CD4-positive, alpha-beta T cell treated with Interleukin-15 for 1 hour (primary cell): ENCODE measurements at regions not wholly inside any gene's neighbourhood (a gene's known extent, or its start where the extent isn't known, plus 50 kb on each side); places are given as distances from the start of the nearest gene placed in this dataset.

Experiments used
- DNase-seq: peaks from one replicate; pipeline ENCODE4 v3.0.0-alpha.2; 2020

DNA sequence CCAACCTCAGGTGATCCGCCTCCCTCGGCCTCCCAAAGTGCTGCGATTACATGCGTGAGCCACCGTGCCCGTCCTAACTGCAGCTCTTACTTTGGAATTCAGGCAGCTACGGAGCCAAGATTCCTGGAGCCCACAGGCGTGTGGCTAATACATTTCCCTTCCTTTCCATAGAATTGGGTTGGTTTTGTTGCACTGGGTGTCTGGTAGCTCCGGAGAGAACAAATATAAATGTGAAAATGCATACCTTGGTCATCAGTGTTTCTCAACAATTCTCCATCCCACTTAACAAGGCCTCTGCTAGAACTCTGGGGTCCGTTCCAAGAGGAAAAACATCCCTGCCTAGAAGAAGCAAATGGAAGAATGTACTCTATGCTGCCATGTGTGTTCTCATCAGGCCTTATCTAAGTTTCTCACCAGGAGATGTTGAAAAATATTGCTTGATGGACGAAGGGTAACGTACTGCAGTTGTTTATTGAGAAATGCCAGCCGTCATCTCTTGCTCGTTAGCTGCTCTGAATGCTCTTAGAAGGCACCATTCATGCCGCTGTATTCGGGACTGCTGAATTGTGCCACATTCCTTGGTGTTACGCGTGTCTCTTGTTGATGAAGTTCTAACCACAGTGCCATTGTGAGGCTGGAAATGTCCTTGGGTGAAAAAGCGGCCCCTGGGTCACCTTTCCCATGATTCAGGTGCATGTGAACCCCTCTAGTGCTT, 50.5 kb upstream of the CD99 start:
- DNase-seq, result no peak

DNA sequence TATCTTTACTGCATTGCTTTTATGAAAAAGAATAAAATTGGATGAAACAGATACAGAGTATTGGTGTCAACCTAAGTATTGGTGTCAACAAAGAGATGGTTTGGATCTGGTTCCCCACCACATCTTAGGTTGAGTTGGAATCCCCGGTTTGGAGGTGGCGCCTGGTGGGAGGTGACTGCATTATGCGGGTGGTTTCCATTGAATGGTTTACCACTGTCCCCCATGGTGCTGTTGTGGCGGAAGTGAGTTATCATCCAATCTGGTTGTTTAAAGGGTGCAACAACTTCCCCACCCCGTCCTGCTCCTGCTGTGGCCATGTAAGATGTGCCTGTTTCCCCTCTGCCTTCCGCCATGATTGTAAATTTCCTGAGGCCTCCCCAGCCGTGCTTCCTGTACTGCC, 52.8 kb upstream of the CD99 start:
- no peak for DNase-seq

DNA sequence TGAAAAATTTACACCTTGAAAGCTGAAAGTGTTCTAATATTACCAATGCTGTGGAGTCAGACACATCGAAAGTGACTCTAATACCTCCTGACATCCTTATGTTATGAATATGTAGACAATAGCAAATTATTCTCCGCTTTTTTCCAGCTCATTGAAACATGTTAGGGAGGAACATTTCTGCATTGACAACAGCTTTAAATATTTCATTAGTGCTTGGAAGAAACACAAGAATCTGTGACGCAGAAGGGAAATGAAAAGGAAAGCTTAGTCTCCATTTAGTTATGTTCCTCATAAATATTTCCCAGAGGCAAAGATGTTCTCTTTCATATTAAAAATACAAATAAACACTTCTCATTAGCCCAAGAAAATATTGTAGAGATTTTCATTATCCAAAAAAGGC, 55.8 kb upstream of the CD99 start:
- no peak for DNase-seq

DNA sequence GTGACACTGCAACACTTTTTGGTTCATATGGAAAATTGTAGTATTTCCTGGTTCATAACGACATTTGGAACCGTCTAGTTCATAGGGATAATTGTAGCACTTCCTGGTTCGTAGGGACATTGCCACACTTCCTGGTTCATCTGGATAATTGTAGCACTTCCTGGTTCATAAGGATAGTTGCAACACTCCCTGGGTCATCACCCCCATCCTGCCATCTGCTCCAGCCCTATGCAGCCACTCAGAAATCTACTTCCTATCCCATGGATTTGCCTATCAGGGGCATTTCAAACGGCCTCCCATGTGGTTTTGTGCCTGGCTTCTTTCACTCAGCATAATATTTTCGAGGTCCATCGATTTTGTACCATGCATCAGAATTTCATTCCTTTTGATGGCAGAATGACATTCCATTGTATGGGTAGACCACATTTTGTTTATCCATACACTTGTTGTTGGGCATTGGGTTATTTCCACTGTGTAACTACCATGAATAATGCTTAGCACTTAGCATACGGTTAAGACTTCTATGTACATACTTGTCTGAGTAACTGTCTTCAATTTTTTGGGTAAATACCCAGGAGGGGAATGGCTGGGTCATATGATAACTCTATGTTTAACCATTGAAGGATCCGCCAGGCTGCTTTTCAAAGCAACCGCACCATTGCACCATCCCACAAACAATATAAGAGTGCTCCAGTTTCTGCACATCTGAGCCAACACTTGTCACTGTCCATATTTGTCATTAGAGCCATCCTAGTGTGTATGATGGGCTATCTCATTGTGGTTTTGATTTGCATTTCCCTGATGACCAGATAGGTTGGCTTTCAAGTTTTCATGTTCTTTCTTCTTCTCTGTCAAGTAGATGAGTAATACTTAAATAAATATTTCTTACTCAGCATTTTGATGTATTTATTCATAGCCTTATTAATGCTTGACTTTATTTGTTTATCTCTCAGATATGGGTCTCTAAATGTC, 58.3 kb upstream of the CD99 start:
- DNase-seq, result no peak

DNA sequence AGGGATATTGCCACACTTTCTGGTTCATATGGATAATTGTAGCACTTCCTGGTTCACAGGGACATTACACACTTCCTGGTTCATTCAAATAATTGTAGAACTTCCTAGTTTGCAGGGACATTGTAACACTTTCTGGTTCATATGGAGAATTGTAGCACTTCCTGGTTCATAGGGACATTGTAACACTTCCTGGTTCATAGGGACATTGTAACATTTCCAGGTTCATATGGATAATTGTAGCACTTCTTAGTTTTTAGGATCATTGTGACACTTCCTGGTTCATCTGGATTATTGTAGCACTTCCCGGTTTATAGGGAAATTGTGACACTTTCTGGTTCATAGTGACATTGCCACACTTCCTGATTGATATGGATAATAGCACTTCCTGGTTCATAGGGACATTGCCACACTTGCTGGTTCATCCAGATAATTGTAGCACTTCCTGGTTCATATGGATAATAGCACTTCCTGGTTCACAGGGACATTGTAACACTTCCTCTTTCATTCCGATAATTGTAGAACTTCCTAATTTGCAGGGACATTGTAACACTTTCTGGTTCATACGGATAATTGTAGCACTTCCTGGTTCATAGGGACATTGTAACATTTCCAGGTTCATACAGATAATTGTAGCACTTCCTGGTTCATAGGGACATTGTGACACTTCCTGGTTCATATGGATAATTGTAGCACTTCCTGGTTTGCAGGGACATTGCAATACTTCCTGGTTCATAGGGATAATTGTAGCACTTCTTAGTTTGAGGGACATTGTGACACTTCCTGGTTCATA, 59.2 kb upstream of the CD99 start:
- DNase-seq, result no peak

DNA sequence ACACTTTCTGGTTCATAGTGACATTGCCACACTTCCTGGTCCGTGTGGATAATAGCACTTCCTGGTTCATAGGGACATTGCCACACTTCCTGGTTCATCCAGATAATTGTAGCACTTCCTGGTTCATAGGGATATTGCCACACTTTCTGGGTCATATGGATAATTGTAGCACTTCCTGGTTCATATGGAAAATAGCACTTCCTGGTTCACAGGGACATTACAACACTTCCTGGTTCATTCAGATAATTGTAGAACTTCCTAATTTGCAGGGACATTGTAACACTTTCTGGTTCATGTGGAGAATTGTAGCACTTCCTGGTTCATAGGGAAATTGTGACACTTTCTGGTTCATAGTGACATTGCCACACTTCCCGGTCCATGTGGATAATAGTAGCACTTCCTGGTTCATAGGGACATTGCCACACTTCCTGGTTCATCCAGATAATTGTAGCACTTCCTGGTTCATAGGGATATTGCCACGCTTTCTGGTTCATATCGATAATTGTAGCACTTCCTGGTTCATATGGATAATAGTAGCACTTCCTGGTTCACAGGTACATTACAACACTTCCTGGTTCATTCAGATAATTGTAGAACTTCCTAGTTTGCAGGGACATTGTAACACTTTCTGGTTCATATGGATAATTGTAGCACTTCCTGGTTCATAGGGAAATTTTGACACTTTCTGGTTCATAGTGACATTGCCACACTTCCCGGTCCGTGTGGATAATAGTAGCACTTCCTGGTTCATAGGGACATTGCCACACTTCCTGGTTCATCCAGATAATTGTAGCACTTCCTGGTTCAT, 60.0 kb upstream of the CD99 start:
- peak; percentile 80 for DNase-seq

DNA sequence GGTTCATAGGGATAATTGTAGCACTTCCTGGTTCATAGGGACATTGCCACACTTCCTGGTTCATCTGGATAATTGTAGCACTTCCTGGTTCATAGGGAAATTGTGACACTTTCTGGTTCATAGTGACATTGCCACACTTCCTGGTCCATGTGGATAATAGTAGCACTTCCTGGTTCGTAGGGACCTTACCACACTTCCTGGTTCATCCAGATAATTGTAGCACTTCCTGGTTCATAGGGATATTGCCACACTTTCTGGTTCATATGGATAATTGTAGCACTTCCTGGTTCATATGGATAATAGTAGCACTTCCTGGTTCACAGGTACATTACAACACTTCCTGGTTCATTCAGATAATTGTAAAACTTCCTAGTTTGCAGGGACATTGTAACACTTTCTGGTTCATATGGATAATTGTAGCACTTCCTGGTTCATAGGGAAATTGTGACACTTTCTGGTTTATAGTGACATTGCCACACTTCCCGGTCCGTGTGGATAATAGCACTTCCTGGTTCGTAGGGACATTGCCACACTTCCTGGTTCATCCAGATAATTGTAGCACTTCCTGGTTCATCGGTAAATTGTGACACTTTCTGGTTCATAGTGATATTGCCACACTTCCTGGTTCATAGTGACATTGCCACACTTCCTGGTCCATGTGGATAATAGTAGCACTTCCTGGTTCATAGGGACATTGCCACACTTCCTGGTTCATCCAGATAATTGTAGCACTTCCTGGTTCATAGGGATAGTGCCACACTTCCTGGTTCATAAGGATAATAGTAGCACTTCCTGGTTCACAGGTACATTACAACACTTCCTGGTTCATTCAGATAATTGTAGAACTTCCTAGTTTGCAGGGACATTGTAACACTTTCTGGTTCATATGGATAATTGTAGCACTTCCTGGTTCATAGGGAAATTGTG, 60.8 kb upstream of the CD99 start:
- DNase-seq, result peak; percentile 88

DNA sequence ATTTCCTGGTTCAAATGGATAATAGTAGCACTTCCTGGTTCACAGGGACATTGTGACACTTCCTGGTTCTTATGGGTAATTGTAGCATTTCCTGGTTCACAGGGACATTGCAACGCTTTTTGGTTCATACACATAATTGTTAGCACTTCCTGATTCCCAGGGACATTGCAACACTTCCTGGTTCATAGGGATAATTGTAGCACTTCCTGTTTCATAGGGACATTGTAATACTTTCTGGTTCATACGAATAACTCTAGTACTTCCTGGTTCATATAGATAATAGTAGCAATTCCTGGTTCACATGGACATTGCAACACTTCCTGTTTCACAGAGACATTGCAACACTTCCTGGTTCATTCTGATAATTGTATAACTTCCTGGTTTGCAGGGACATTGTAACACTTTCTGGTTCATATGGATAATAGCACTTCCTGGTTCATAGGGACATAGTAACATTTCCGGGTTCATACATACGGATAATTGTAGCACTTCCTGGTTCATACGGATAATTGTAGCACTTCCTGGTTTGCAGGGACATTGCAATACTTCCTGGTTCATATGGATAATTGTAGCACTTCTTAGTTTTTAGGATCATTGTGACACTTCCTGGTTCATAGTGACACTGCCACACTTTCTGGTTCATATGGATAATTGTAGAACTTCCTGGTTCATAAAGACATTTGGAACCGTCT, 61.6 kb upstream of the CD99 start:
- no peak for DNase-seq

DNA sequence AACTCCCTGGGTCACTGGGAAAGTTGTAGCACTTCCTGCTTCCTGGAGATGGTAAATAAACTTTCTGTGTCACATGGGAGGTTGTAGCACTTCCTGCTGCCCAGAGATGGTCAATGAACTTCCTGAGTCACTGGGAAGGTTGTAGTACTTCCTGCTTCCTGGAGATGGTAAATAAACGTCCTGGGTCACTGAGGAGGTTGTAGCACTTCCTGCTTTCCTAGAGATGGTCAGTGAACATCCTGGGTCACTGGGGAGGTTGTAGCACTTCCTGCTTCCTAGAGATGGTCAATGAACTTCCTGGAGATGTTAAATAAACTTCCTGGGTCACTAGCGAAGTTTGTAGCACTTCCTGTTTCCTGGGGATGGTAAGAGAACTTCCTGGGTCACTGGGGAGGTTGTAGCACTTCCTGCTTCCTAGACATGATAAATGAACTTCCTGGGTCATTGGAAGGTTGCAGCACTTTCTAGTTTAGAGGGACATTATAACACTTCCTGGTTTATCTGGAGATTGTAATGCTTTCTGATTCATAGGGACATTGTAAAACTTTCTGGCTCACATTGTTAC, 62.3 kb upstream of the CD99 start:
- DNase-seq, result no peak

DNA sequence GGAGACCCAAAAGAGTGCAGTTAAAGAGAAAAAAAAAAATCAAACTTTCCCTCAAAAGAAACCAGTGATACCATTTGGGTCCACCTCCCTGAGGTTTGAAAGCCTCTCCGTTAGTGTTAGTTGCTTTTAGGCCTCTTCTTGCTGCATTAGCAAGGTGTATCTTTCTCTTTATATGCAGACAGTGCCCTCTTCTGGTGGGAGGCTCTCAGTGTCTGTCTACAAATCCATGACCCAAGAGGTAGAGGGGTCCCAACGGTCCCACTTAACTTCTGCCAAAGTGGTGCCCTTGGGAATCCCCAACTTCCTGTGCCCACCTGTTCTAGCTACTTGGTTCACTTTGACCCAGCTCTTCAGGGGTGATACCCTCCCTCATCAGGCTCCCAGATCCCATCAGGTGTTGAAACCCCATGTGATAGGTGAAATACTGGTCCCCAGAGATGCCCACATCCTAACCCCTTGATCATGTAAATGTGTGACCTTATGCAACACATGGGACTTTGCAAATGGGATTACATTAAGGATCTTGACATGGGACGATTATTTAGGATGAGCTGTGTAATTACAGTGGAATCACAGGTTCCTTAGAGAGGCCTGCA, 63.7 kb upstream of the CD99 start:
- no peak for DNase-seq

DNA sequence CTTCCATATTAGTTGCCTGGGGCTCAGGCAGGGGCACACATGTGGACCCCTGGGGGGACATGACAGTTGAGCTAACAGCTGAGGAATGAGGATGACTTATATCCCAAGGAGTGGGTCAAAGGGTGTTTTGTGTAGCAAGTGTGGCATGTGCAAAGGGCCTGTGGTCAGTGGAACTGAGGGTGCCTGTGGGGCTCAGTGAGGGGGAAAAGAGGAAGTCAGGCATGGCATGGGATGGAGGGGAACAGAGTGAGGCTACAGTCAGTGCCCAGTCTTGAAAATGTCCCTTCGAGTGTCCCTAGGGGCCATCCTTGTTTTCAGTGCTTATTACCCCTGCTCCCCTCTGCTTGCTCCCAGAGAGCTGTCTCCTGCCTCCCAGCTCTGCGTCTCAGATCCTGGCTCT, 64.3 kb upstream of the CD99 start:
- DNase-seq, result no peak

DNA sequence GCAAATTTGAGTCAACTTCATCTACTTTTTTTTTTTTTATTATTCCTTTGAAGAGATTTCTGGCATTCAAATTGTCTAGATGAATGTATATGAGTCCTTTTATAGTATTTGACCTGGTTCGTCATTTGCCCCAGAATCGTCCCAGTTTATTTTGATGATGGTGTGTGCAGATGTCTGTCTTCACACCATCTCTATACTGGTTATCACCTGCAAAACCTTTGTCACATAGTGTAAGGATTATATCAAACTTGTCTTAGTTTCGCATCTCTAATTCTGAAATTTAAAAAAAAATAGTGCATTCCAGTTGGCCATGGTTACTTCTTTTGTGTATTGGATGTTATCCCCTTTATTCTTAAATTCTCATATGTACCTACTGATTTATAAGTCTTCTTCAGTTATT, 70.5 kb upstream of the CD99 start:
- no peak for DNase-seq

DNA sequence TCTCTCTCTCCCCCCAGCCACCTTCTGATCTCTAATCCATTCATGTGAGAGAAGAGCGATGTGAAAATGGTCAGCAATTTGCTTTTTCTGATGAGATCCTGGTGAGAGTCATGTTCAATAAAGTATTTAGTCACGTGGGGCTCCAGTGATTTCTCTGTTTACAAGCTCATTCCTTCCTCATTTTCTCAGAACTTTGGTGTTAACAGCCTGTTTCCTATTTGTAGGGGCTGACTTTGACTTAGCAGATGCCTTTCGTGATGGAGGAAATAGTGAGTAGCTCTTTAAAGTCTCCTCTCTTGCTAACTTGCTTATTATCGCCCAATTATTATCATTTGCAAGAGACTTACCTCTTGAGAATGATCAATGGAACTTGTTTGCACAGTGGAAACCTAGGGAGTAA, 72.6 kb upstream of the CD99 start:
- no peak for DNase-seq

DNA sequence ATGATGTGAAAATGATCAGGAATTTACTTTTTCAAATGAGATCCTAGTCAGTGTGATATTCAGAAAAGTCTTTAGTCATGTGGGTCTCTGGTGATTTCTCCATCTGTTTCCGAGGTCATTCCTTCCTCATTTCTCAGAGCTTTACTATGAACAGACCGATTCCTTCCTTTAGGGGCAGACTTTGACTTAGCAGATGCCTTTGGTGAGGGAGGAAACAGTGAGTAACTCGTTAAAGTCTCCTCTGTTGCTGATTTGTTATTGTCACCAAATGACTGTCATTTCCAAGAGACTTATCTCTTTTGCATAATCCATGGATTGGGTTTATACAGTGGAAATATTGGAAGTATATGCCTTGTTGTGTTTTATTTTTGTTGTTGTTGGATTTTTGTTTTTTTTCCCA, 76.2 kb upstream of the CD99 start:
- no peak for DNase-seq

DNA sequence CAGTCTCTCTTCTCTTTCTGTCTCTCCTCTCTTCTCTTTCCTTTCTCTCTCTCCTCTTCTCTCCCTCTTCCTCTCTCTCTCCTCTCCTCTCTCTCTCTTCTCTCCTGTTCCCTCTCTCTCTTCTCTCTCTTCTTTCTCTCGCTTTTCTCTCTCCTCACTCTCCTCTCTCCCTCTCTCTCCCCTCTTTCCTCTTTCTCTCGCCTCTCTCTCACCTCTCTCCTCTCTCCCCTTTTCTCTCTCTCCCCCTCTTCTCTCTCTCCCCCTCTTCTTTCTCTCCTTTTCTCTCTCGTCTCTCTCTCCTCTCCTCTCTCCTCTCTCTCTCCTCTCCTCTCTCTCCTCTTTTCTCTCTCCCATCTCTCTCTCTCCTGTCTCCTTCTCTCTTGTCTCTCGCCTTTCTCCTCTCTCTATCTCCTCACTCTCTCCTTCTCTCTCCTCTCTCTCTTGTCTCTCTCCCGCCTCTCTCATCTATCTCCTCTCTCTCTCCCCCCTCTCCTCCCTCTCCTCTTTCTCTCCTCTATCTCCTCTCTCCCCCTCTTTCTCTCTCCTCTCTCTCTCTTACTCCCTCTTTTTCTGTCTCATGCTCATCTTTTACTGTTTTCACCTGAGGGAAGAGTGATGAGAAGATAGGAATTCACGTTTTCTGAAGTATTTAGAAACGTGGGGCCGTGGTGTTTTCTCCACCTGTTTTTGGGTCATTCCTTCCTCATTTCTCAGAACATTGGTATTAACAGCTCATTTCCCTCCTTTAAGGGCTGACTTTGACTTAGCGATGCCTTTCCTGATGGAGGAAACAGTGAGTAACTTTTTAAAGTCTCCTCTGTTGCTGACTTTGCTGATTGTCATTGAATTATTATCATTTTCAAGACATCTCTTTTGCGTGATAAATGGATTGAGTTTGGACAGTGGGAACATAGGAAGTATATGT, 80.6 kb upstream of the CD99 start:
- DNase-seq, result no peak

DNA sequence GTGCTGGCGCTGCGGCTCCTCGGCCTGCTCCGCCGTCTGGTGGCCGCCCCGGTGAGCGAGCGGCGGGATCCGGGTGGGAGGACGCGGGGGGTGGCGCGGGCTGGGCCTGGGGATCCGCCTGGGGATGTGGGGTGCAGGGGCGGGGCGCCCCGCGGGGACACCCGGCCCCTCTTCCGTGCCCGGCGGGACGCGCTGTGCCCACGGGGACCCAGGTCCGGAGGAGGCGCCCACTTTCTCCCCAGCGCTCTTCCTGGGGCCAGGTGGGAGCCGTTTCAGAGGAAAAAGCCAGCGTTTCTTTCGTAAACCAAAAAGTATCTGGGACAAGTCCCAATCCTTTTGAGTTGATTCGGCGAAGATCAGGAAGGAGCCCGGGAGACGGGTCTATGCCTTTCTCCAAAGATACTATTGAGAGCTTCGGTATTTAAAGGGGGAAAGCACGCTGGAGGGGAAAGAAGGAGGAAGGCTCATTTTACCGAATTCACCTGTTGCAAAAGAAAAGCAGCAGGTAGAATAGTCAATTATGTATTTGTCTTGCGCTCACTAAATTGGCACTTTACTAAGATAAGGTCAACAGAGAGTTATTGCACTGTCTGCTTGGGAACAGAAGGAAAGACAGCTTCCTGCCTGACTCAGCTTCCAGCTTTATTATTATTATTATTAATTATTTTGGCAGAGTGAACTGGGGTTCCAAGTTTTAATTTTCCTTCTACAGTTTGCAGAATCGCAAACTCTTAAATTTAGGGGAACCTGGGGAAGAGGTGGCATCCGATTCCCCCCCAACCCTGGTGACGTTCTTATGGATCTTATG, 81.5 kb upstream of the CD99 start:
- no peak for DNase-seq

DNA sequence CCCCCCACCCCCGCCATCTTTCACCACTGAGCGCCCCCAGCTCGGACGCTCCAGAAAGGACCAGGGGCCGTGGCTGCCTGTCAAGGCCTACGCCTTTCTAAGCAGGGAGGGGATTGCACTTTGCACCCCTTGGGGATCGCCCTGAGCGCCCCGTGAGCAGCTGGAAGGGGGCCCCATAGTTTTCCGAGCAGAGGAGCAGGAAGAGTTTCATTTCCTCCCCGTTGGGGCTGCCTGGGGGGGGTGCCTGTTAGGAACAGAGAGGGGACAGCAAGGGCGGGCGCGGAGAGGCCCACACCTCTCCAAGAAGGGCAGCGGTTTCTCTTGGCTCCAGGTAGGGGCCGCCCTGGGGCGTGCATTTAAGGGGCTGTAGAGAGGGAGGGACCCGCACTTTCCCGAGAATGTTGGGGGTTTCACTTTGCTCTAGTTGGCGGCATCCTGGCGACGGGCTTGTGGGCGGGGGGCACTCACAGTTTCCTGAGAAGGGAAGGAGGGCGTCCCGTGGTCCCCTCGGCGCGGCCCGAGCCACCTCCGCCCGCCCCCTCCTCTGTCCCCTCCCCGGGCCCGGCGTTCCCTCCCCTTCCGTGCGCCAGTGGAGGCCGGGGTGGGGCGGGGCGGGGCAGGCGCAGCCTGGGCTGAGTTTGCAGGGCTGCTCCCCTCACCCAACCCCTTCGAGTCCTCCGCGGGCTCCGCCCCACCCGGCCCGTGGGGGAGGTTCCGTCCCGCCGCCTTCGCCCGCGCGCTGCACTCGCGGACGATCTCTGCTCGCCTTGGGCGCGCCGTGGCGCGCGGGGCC, 82.3 kb upstream of the CD99 start:
- peak; percentile 87 for DNase-seq
